ENCODE measurements at regions not wholly inside any gene's neighbourhood (a gene's known extent, or its start where the extent isn't known, plus 50 kb on each side); places are given as distances from the start of the nearest gene placed in this dataset.

DNA sequence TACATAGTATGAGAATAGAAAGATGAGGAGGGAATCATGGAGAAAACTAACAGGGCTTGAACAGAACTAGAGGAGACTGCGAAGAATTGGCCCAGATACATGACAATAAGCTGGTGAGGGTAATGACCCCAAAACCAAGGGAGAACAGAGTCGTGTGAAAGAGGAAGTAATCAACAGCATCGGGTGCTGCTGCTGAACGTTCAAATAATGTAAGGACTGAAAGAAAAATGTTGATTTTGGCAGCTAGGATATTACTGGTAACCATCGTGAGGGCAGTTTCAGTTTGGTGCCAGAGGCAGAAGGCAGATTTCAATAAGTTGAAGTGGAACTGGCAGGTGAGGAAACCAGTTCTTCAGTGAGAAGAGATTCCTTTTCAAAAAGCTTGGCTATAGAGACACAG is 66.8 kb upstream of the SMC2 start:
- DNase-seq (ENCODE audit: low read depth, low spot score) = no peak

DNA sequence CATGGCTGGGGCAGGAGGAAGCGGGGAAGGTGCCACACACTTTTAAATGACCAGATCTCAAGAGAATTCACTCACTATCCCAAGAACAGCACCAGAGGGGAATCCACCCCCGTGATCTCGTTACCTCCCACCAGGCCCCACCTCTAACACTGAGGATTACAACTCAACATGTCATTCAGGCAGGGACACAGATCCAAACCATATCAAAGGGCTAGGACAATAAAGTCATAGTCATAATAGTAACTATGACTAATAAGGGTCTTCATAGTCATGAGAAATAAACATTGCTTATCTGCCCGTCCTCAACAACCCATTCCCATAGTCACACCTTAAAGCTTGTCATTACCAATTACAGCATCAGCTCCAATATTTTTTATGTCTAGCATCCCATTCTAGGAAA is 65.3 kb upstream of the SMC2 start:
- no peak for DNase-seq (ENCODE audit: low read depth, low spot score)
